Embryonic facial prominence (tissue), 1 donor: ENCODE measurements at regions not wholly inside any gene's neighbourhood (a gene's known extent, or its start where the extent isn't known, plus 50 kb on each side); places are given as distances from the start of the nearest gene placed in this dataset.

Source experiments
- DNase-seq: peaks from one replicate; pipeline ENCODE4 v3.0.0-alpha.2; 2016; ENCODE audit errors: extremely low spot score

- DNase-seq, result no peak
Measured at GRCh38 chr16:88286301-88286923, 96.3 kb upstream of the ZNF469 start.

GRCh38 chr16:88287219-88287618 lies 95.5 kb upstream of the ZNF469 start:
- no peak for DNase-seq

GRCh38 chr16:88288303-88288702 lies 94.5 kb upstream of the ZNF469 start:
- no peak for DNase-seq

GRCh38 chr16:88289001-88289400 lies 93.8 kb upstream of the ZNF469 start:
- no peak for DNase-seq

- no peak for DNase-seq
Measured at GRCh38 chr16:88289561-88289960, 93.2 kb upstream of the ZNF469 start.

- no peak for DNase-seq
Measured at GRCh38 chr16:88289968-88290401, 92.8 kb upstream of the ZNF469 start.

- no peak for DNase-seq
Measured at GRCh38 chr16:88290850-88291830, 91.6 kb upstream of the ZNF469 start.

- DNase-seq, result no peak
Measured at GRCh38 chr16:88292007-88292970, 90.5 kb upstream of the ZNF469 start.

GRCh38 chr16:88293097-88293496 lies 89.7 kb upstream of the ZNF469 start:
- DNase-seq, result no peak

GRCh38 chr16:88295671-88296436 lies 86.9 kb upstream of the ZNF469 start:
- DNase-seq, result no peak

- no peak for DNase-seq
Measured at GRCh38 chr16:88296437-88297177, 86.2 kb upstream of the ZNF469 start.

- no peak for DNase-seq
Measured at GRCh38 chr16:88297178-88297720, 85.5 kb upstream of the ZNF469 start.

- DNase-seq, result no peak
Measured at GRCh38 chr16:88298181-88298832, 84.5 kb upstream of the ZNF469 start.

GRCh38 chr16:88298833-88299745 lies 83.7 kb upstream of the ZNF469 start:
- no peak for DNase-seq

GRCh38 chr16:88299751-88300462 lies 82.9 kb upstream of the ZNF469 start:
- no peak for DNase-seq

GRCh38 chr16:88300463-88300835 lies 82.3 kb upstream of the ZNF469 start:
- DNase-seq, result no peak

- no peak for DNase-seq
Measured at GRCh38 chr16:88301431-88301830, 81.3 kb upstream of the ZNF469 start.

- DNase-seq, result no peak
Measured at GRCh38 chr16:88301886-88302285, 80.9 kb upstream of the ZNF469 start.
